ENCODE measurements at regions not wholly inside any gene's neighbourhood (a gene's known extent, or its start where the extent isn't known, plus 50 kb on each side); places are given as distances from the start of the nearest gene placed in this dataset.

DNA sequence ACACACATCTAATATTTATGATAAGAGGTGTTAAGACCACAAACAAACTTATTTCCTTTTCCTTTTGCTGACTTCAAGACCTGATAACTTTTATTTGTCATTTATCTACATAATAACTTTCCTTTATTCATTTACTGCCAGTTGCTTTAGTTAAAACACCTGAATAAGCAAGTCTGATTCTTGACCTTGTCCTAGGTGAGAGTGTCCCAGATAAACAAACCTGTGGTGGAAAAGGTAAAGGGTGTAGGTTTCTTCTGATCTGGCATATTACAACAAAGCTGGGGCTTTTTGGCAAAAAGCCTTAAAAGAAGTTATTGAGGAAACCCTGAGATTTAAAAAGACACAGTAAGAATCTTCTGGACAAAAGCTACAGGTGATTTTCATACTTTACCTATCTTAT is 191.5 kb downstream of the ZBBX start:
- intact Hi-C loops (cut with micrococcal nuclease) = no loop called here
- Histone ChIP-seq H2AFZ (ENCODE audit: low read depth, low read length) (no peak overlapping the region), H3K79me2 (ENCODE audit: control insufficient read depth, insufficient read depth, low read length) (no peaks in the 10 kb centered on the region), H3K36me3 (ENCODE audit: control insufficient read depth, insufficient read depth, low read length) (no peaks in the 10 kb centered on the region), H3K27me3 (ENCODE audit: control insufficient read depth in 2 of 2, insufficient read depth in 2 of 2, low read length in 2 of 2) (no peaks in the 10 kb centered on the region), H3K9ac (ENCODE audit: insufficient read depth in 1 of 2, low read depth in 2 of 2, low read length in 2 of 2) (no peak overlapping the region), H3K4me1 (replicated peaks in 1 of 2; ENCODE audit: control insufficient read depth in 2 of 2, insufficient read depth in 2 of 2, low read length in 2 of 2) (no peaks in the 10 kb centered on the region), H3K4me3 (no peak overlapping the region), H4K20me1 (replicated peaks; ENCODE audit: control insufficient read depth, insufficient read depth, low read length) (no peaks in the 10 kb centered on the region), H3K9me3 (replicated peaks; ENCODE audit: control insufficient read depth, insufficient read depth, low read depth, low read length) (no peaks in the 10 kb centered on the region; the same call in none of the 2 replicates), H3K27ac (ENCODE audit: extremely low read depth, low read depth, low read length) (no peak overlapping the region), H3K9me1 (ENCODE audit: control insufficient read depth, insufficient read depth, low read length) (no peaks in the 10 kb centered on the region), H3K4me2 (ENCODE audit: insufficient read depth, low read length) (no peak overlapping the region)
- FAIRE-seq (no peak), DNase-seq (ENCODE audit: extremely low read depth in 1 of 4, low spot score in 3 of 4) (no peak), ATAC-seq (no peak)
- ChIA-PET CTCF (ENCODE audit: low intra/inter-chr PET ratio) (no interaction called here), POLR2A (no interaction called here)
- TF ChIP-seq, protein P1, sequence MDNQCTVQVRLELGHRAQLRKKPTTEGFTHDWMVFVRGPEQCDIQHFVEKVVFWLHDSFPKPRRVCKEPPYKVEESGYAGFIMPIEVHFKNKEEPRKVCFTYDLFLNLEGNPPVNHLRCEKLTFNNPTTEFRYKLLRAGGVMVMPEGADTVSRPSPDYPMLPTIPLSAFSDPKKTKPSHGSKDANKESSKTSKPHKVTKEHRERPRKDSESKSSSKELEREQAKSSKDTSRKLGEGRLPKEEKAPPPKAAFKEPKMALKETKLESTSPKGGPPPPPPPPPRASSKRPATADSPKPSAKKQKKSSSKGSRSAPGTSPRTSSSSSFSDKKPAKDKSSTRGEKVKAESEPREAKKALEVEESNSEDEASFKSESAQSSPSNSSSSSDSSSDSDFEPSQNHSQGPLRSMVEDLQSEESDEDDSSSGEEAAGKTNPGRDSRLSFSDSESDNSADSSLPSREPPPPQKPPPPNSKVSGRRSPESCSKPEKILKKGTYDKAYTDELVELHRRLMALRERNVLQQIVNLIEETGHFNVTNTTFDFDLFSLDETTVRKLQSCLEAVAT (IDR thresholded peaks at IDR 0.05) = no peak
- TF ChIP-seq FOXK1 (CRISPR knock-in tag; IDR thresholded peaks at IDR 0.05; ENCODE audit: borderline replicate concordance) (no peak), RBBP5 (IDR thresholded peaks at IDR 0.05; ENCODE audit: borderline replicate concordance, insufficient read depth, low read length, poor library complexity, severe bottlenecking) (no peak), RAD51 (IDR thresholded peaks at IDR 0.05; ENCODE audit: borderline replicate concordance, low read depth) (no peak), EWSR1 (IDR thresholded peaks at IDR 0.05; ENCODE audit: borderline replicate concordance, low read depth, partially characterized antibody) (no peak), EZH2 (IDR thresholded peaks at IDR 0.05; ENCODE audit: borderline replicate concordance, low read depth, low read length) (no peak), RFX1 (IDR thresholded peaks at IDR 0.05) (no peak), MEIS2 (IDR thresholded peaks at IDR 0.05; ENCODE audit: partially characterized antibody) (no peak)
- TF ChIP-seq, protein P2, sequence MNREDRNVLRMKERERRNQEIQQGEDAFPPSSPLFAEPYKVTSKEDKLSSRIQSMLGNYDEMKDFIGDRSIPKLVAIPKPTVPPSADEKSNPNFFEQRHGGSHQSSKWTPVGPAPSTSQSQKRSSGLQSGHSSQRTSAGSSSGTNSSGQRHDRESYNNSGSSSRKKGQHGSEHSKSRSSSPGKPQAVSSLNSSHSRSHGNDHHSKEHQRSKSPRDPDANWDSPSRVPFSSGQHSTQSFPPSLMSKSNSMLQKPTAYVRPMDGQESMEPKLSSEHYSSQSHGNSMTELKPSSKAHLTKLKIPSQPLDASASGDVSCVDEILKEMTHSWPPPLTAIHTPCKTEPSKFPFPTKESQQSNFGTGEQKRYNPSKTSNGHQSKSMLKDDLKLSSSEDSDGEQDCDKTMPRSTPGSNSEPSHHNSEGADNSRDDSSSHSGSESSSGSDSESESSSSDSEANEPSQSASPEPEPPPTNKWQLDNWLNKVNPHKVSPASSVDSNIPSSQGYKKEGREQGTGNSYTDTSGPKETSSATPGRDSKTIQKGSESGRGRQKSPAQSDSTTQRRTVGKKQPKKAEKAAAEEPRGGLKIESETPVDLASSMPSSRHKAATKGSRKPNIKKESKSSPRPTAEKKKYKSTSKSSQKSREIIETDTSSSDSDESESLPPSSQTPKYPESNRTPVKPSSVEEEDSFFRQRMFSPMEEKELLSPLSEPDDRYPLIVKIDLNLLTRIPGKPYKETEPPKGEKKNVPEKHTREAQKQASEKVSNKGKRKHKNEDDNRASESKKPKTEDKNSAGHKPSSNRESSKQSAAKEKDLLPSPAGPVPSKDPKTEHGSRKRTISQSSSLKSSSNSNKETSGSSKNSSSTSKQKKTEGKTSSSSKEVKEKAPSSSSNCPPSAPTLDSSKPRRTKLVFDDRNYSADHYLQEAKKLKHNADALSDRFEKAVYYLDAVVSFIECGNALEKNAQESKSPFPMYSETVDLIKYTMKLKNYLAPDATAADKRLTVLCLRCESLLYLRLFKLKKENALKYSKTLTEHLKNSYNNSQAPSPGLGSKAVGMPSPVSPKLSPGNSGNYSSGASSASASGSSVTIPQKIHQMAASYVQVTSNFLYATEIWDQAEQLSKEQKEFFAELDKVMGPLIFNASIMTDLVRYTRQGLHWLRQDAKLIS (CRISPR knock-in tag; IDR thresholded peaks at IDR 0.05) = no peak
- TF ChIP-seq, protein P3, sequence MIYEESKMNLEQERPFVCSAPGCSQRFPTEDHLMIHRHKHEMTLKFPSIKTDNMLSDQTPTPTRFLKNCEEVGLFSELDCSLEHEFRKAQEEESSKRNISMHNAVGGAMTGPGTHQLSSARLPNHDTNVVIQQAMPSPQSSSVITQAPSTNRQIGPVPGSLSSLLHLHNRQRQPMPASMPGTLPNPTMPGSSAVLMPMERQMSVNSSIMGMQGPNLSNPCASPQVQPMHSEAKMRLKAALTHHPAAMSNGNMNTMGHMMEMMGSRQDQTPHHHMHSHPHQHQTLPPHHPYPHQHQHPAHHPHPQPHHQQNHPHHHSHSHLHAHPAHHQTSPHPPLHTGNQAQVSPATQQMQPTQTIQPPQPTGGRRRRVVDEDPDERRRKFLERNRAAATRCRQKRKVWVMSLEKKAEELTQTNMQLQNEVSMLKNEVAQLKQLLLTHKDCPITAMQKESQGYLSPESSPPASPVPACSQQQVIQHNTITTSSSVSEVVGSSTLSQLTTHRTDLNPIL (CRISPR knock-in tag; IDR thresholded peaks at IDR 0.05) = no peak
- TF ChIP-seq, protein P4, sequence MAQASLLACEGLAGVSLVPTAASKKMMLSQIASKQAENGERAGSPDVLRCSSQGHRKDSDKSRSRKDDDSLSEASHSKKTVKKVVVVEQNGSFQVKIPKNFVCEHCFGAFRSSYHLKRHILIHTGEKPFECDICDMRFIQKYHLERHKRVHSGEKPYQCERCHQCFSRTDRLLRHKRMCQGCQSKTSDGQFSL (CRISPR knock-in tag; IDR thresholded peaks at IDR 0.05) = no peak
- TF ChIP-seq, protein P4 (tag; IDR thresholded peaks at IDR 0.05) = no peak
- TF ChIP-seq, protein P5, sequence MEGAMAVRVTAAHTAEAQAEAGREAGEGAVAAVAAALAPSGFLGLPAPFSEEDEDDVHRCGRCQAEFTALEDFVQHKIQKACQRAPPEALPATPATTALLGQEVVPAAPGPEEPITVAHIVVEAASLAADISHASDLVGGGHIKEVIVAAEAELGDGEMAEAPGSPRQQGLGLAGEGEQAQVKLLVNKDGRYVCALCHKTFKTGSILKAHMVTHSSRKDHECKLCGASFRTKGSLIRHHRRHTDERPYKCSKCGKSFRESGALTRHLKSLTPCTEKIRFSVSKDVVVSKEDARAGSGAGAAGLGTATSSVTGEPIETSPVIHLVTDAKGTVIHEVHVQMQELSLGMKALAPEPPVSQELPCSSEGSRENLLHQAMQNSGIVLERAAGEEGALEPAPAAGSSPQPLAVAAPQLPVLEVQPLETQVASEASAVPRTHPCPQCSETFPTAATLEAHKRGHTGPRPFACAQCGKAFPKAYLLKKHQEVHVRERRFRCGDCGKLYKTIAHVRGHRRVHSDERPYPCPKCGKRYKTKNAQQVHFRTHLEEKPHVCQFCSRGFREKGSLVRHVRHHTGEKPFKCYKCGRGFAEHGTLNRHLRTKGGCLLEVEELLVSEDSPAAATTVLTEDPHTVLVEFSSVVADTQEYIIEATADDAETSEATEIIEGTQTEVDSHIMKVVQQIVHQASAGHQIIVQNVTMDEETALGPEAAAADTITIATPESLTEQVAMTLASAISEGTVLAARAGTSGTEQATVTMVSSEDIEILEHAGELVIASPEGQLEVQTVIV (CRISPR knock-in tag; IDR thresholded peaks at IDR 0.05; ENCODE audit: borderline replicate concordance) = no peak
- in situ Hi-C loops (cut with MboI) = no loop called here
- no TSS peak for BruUV-seq (replicated peaks)

Measured in K562 (cell line).